Nephron (organoid): ENCODE measurements at regions not wholly inside any gene's neighbourhood (a gene's known extent, or its start where the extent isn't known, plus 50 kb on each side); places are given as distances from the start of the nearest gene placed in this dataset.

Experiments used
- H3K27ac Mint-ChIP-seq, 3 experiments: 2 replicates each; pipeline ENCODE4 v1.8.0; 2020; ENCODE audit warnings: mixed read lengths in 3 of 3, mild to moderate bottlenecking in 2 of 3, moderate library complexity in 1 of 3
- H3K27me3 Mint-ChIP-seq: 2 replicates; pipeline ENCODE4 v1.8.0; 2021; ENCODE audit warnings: low read depth, mild to moderate bottlenecking, moderate library complexity, mixed read lengths
- H3K36me3 Mint-ChIP-seq: 2 replicates; pipeline ENCODE4 v1.8.0; 2020; ENCODE audit warnings: low read depth, mixed read lengths
- H3K4me1 Mint-ChIP-seq: 2 replicates; pipeline ENCODE4 v1.8.0; 2020; ENCODE audit warnings: mixed read lengths
- H3K4me3 Mint-ChIP-seq, 3 experiments: 2 replicates each; pipeline ENCODE4 v1.8.0; 2020; ENCODE audit warnings: mild to moderate bottlenecking in 3 of 3, mixed read lengths in 3 of 3, moderate library complexity in 2 of 3
- H3K9me3 Mint-ChIP-seq: 2 replicates; pipeline ENCODE4 v1.8.0; 2020; ENCODE audit warnings: mixed read lengths
- TF ChIP-seq, protein P1 (sequence below), 3 experiments: fragments of 200-600 bp; sonication (generic); IDR thresholded peaks; one replicate each; pipeline ENCODE4 v1.5.0; 2021; ENCODE audit warnings: antibody characterized with exemption in 3 of 3; ENCODE audit not compliant: unreplicated experiment in 3 of 3

DNA sequence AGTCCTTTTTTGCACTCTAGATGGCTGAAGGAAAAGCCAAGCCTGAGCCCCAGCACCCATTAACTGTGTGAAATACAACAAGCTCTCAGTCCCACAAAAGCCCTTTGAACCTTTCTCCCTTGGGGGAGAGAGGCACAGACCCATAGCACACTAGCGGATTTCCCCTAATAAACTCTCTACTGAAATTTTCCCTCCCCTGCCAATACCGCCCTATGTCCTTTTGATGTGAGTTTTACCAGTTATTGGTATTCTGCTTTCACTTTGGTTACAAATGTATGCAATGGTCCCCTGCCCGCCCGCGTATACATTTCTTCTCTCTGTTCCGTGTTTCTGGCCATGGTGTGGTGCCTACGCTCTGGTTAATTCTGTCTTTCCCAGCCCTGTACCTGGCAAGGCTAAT is 54.0 kb upstream of the MYO16 start:
- no peaks in the 10 kb centered on the region for H3K9me3 Mint-ChIP-seq
- TF ChIP-seq, protein P1, sequence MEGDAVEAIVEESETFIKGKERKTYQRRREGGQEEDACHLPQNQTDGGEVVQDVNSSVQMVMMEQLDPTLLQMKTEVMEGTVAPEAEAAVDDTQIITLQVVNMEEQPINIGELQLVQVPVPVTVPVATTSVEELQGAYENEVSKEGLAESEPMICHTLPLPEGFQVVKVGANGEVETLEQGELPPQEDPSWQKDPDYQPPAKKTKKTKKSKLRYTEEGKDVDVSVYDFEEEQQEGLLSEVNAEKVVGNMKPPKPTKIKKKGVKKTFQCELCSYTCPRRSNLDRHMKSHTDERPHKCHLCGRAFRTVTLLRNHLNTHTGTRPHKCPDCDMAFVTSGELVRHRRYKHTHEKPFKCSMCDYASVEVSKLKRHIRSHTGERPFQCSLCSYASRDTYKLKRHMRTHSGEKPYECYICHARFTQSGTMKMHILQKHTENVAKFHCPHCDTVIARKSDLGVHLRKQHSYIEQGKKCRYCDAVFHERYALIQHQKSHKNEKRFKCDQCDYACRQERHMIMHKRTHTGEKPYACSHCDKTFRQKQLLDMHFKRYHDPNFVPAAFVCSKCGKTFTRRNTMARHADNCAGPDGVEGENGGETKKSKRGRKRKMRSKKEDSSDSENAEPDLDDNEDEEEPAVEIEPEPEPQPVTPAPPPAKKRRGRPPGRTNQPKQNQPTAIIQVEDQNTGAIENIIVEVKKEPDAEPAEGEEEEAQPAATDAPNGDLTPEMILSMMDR (IDR thresholded peaks at IDR 0.05; ENCODE audit: unreplicated experiment in 3 of 3): no peak
- H3K27ac Mint-ChIP-seq: no peak overlapping the region
- no peak overlapping the region for H3K4me3 Mint-ChIP-seq
- H3K27me3 Mint-ChIP-seq: no peaks in the 10 kb centered on the region
- no peaks in the 10 kb centered on the region for H3K36me3 Mint-ChIP-seq
- H3K4me1 Mint-ChIP-seq: no peaks in the 10 kb centered on the region
